H1 (cell line): ENCODE measurements at regions not wholly inside any gene's neighbourhood (a gene's known extent, or its start where the extent isn't known, plus 50 kb on each side); places are given as distances from the start of the nearest gene placed in this dataset.

Experiments
- CTCF ChIA-PET: fragments of 300-600 bp; sonication (Branson Sonifier 250); formaldehyde crosslinking; loops from one replicate; lab custom pipeline; 2021; ENCODE audit not compliant: partially characterized antibody; lab: Charles Lee
- POLR2A ChIA-PET: fragments of 300-600 bp; sonication (Branson Sonifier 250); formaldehyde crosslinking; loops from one replicate; lab custom pipeline; 2021; ENCODE audit warnings: inconsistent platforms; ENCODE audit not compliant: partially characterized antibody; lab: Charles Lee
- DNase-seq, 2 experiments: peaks; one replicate each; pipeline versions ENCODE4 v3.0.0 to v3.0.0-alpha.2; 2010 to 2022; ENCODE audit warnings: low spot score in 2 of 2, low read depth in 1 of 2, mixed read lengths in 1 of 2
- FAIRE-seq: peaks from 2 replicates; lab custom pipeline; 2011; peaks lifted over from hg19 to GRCh38; lab: Jason Lieb, UNC
- H2AFZ ChIP-seq: 2 replicates; pipeline ENCODE4 v1.8.1; 2012; ENCODE audit warnings: low read length, inconsistent platforms
- H2AK5ac ChIP-seq: 2 replicates; pipeline ENCODE4 v1.6.1; 2013; ENCODE audit warnings: low read depth, low read length
- H2BK120ac ChIP-seq: replicated peaks from 2 replicates; pipeline ENCODE3; 2013; ENCODE audit warnings: low read depth, low read length, inconsistent platforms
- H2BK12ac ChIP-seq: 2 replicates; pipeline ENCODE4 v1.6.1; 2013; ENCODE audit warnings: low read depth, low read length
- H2BK15ac ChIP-seq: 2 replicates; pipeline ENCODE4 v1.6.1; 2013; ENCODE audit warnings: low read length
- H2BK20ac ChIP-seq: 2 replicates; pipeline ENCODE4 v1.6.1; 2013; ENCODE audit warnings: low read length
- H2BK5ac ChIP-seq: 2 replicates; pipeline ENCODE4 v1.6.1; 2013; ENCODE audit warnings: low read depth, low read length
- H3K14ac ChIP-seq: 2 replicates; pipeline ENCODE4 v1.6.1; 2013; ENCODE audit warnings: inconsistent platforms; ENCODE audit not compliant: insufficient read length
- H3K18ac ChIP-seq: 2 replicates; pipeline ENCODE4 v1.6.1; 2013; ENCODE audit warnings: low read length; ENCODE audit errors: extremely low read depth
- H3K23ac ChIP-seq: 2 replicates; pipeline ENCODE4 v1.6.1; 2013; ENCODE audit warnings: inconsistent platforms; ENCODE audit not compliant: insufficient read length
- H3K23me2 ChIP-seq: 2 replicates; pipeline ENCODE4 v1.6.1; 2013; ENCODE audit warnings: low read depth, low read length
- H3K27ac ChIP-seq: 2 replicates; pipeline ENCODE4 v1.6.1; 2011; ENCODE audit warnings: low read depth, low read length, inconsistent platforms
- H3K27me3 ChIP-seq, 4 experiments: replicated peaks in 1 of 4; 1 replicate in 1 of 4; 2 replicates in 3 of 4; pipeline versions ENCODE4 v1.6.1 to v1.8.1; 2011 to 2013; ENCODE audit warnings: low read length in 3 of 4, mild to moderate bottlenecking in 3 of 4, inconsistent platforms in 2 of 4, mixed read lengths in 2 of 4, moderate library complexity in 1 of 4; ENCODE audit not compliant: control insufficient read depth in 3 of 4, insufficient read depth in 3 of 4; ENCODE audit errors: extremely low read depth in 1 of 4
- H3K36me3 ChIP-seq, 4 experiments: 2 replicates each; pipeline versions ENCODE4 v1.6.1 to v1.8.1; 2011 to 2013; ENCODE audit warnings: mild to moderate bottlenecking in 4 of 4, low read length in 3 of 4, moderate library complexity in 2 of 4, control low read depth in 1 of 4, inconsistent platforms in 1 of 4; ENCODE audit not compliant: insufficient read depth in 4 of 4, control insufficient read depth in 2 of 4
- H3K4ac ChIP-seq: replicated peaks from 2 replicates; pipeline ENCODE3; 2013; ENCODE audit warnings: low read length, low read depth, mixed read lengths, inconsistent platforms; ENCODE audit not compliant: insufficient read length
- H3K4me1 ChIP-seq, 4 experiments: replicated peaks in 1 of 4; 1 replicate in 1 of 4; 2 replicates in 3 of 4; pipeline versions ENCODE4 v1.6.1 to v1.8.1; 2011 to 2013; ENCODE audit warnings: low read length in 3 of 4, inconsistent platforms in 2 of 4, mixed read lengths in 1 of 4; ENCODE audit not compliant: insufficient read depth in 4 of 4, control insufficient read depth in 3 of 4
- H3K4me2 ChIP-seq, 2 experiments: 2 replicates each; pipeline versions ENCODE4 v1.6.1 to v1.8.1; 2011 to 2013; ENCODE audit warnings: low read depth in 2 of 2, low read length in 2 of 2, control low read depth in 1 of 2, inconsistent platforms in 1 of 2, mild to moderate bottlenecking in 1 of 2; ENCODE audit not compliant: insufficient read depth in 1 of 2
- H3K4me3 ChIP-seq, 4 experiments: fragments of 200-600, 300-600 bp in 1 of 4; sonication (generic), shearing (Covaris generic), sonication (Bioruptor Twin) in 1 of 4; 2 replicates each; pipeline versions ENCODE4 v1.5.1 to v1.8.1; 2011 to 2016; ENCODE audit warnings: low read length in 4 of 4, low read depth in 3 of 4, control low read depth in 2 of 4, inconsistent platforms in 2 of 4, mild to moderate bottlenecking in 2 of 4, mixed read lengths in 1 of 4, moderate library complexity in 1 of 4; ENCODE audit not compliant: insufficient read depth in 2 of 4; ENCODE audit errors: extremely low read depth in 1 of 4
- H3K56ac ChIP-seq: replicated peaks from 2 replicates; pipeline ENCODE3; 2013; ENCODE audit warnings: low read depth, mild to moderate bottlenecking, mixed read lengths, low read length, inconsistent platforms; ENCODE audit not compliant: insufficient read length
- H3K79me1 ChIP-seq: 2 replicates; pipeline ENCODE4 v1.6.1; 2013; ENCODE audit warnings: low read depth, low read length, control low read depth
- H3K79me2 ChIP-seq, 2 experiments: 2 replicates each; pipeline versions ENCODE4 v1.6.1 to v1.8.1; 2012 to 2013; ENCODE audit warnings: low read length in 2 of 2, mild to moderate bottlenecking in 2 of 2, inconsistent platforms in 1 of 2; ENCODE audit not compliant: insufficient read depth in 2 of 2, control insufficient read depth in 1 of 2
- H3K9ac ChIP-seq, 4 experiments: replicated peaks in 1 of 4; 1 replicate in 1 of 4; 2 replicates in 3 of 4; pipeline versions ENCODE4 v1.6.1 to v1.8.1; 2011 to 2013; ENCODE audit warnings: low read depth in 3 of 4, low read length in 3 of 4, control low read depth in 2 of 4, mild to moderate bottlenecking in 2 of 4, moderate library complexity in 2 of 4, inconsistent platforms in 1 of 4; ENCODE audit errors: extremely low read depth in 1 of 4
- H3K9me3 ChIP-seq, 2 experiments: 2 replicates each; pipeline versions ENCODE4 v1.6.1 to v1.8.1; 2012 to 2013; ENCODE audit warnings: mild to moderate bottlenecking in 2 of 2, moderate library complexity in 2 of 2, control low read depth in 1 of 2, inconsistent platforms in 1 of 2, low read depth in 1 of 2, low read length in 1 of 2, mixed read lengths in 1 of 2; ENCODE audit not compliant: insufficient read depth in 2 of 2
- H4K20me1 ChIP-seq, 2 experiments: replicated peaks in 1 of 2; 2 replicates each; pipeline versions ENCODE3 to v1.8.1; 2011 to 2013; ENCODE audit warnings: inconsistent platforms in 2 of 2, low read length in 2 of 2, mild to moderate bottlenecking in 1 of 2; ENCODE audit not compliant: insufficient read depth in 2 of 2, control insufficient read depth in 1 of 2
- H4K5ac ChIP-seq: 2 replicates; pipeline ENCODE4 v1.6.1; 2013; ENCODE audit warnings: low read length, low read depth, mixed read lengths, inconsistent platforms; ENCODE audit not compliant: insufficient read length
- H4K8ac ChIP-seq: 2 replicates; pipeline ENCODE4 v1.8.0; 2013; ENCODE audit warnings: mild to moderate bottlenecking, moderate library complexity, low read length, inconsistent platforms; ENCODE audit not compliant: insufficient read depth; ENCODE audit errors: extremely low read depth
- H4K91ac ChIP-seq: replicated peaks from 2 replicates; pipeline ENCODE3; 2013; ENCODE audit warnings: low read length, mixed read lengths, inconsistent platforms; ENCODE audit not compliant: insufficient read length
- EZH2 ChIP-seq: fragments of 200-600 bp; sonication (generic); IDR thresholded peaks from 2 replicates; pipeline ENCODE4 v1.7.1; 2012; ENCODE audit warnings: low read depth, mild to moderate bottlenecking, moderate library complexity, low read length, inconsistent platforms; ENCODE audit not compliant: severe bottlenecking
- SAP30 ChIP-seq: fragments of 300-600 bp; sonication (generic); IDR thresholded peaks from 2 replicates; pipeline ENCODE4 v1.7.1; 2012; ENCODE audit warnings: low read length, moderate library complexity, mild to moderate bottlenecking, inconsistent platforms; ENCODE audit not compliant: insufficient read depth, insufficient replicate concordance

- Histone ChIP-seq H2AFZ (no peak overlapping the region), H3K4ac (no peak overlapping the region), H4K20me1 (no peaks in the 10 kb centered on the region), H3K9me3 (no peaks in the 10 kb centered on the region), H2BK5ac (no peak overlapping the region), H3K4me2 (no peak overlapping the region), H3K56ac (no peak overlapping the region), H4K5ac (no peak overlapping the region), H2BK12ac (no peak overlapping the region), H3K79me2 (no peaks in the 10 kb centered on the region), H4K8ac (no peak overlapping the region), H2BK20ac (no peak overlapping the region), H4K91ac (no peak overlapping the region), H3K4me3 (no peak overlapping the region), H3K14ac (no peak overlapping the region), H3K36me3 (no peaks in the 10 kb centered on the region), H3K27ac (no peak overlapping the region), H3K23me2 (no peaks in the 10 kb centered on the region), H3K79me1 (no peaks in the 10 kb centered on the region), H3K9ac (no peak overlapping the region), H3K27me3 (no peaks in the 10 kb centered on the region), H2BK120ac (no peak overlapping the region), H2AK5ac (no peak overlapping the region), H3K18ac (no peak overlapping the region), H3K23ac (no peak overlapping the region), H3K4me1 (no peaks in the 10 kb centered on the region; a peak in 1 of 7 replicates), H2BK15ac (no peak overlapping the region)
- DNase-seq (no peak), FAIRE-seq (no peak)
- POLR2A ChIA-PET, result no interaction called here
- no peak for TF ChIP-seq EZH2
- TF ChIP-seq SAP30, result no peak
- CTCF ChIA-PET, result no interaction called here
Measured at GRCh38 chr1:194731025-194731424, 1544.6 kb upstream of the B3GALT2 start.
